GM12878 (cell line): ENCODE measurements at regions not wholly inside any gene's neighbourhood (a gene's known extent, or its start where the extent isn't known, plus 50 kb on each side); places are given as distances from the start of the nearest gene placed in this dataset.

Experiments used
- ATAC-seq: fragments of 200-7000 bp; cut with Tn5 transposase; 3 replicates; pipeline ENCODE4 v1.9.1; 2020; ENCODE audit warnings: mild to moderate bottlenecking, moderate library complexity
- BruUV-seq: library from RNA; stranded (reverse); fragments of 400-500 nt; replicated peaks from 2 replicates; lab custom pipeline; 2021; lab: Mats Ljungman, UMichigan
- CTCF ChIA-PET: fragments of 300-600 bp; sonication (Branson Sonifier 250); formaldehyde crosslinking; extraction: SDS; loops from one replicate; lab custom pipeline; 2021; ENCODE audit warnings: inconsistent platforms; lab: Yijun Ruan, JAX
- POLR2A ChIA-PET: fragments of 350-600 bp; formaldehyde crosslinking; extraction: SDS; loops from one replicate; lab custom pipeline; 2021; ENCODE audit warnings: inconsistent platforms; lab: Charles Lee
- RAD21 ChIA-PET: fragments of 300-600 bp; sonication (Branson Sonifier 250); formaldehyde crosslinking; loops from one replicate; lab custom pipeline; 2023; ENCODE audit warnings: antibody characterized with exemption; ENCODE audit not compliant: unreplicated experiment; lab: Charles Lee
- SMC1A ChIA-PET: fragments of 300-600 bp; sonication (Branson Sonifier 250); formaldehyde crosslinking; loops from one replicate; lab custom pipeline; 2023; ENCODE audit not compliant: unreplicated experiment, uncharacterized antibody; lab: Charles Lee
- DNase-seq: peaks from one replicate; pipeline ENCODE4 v3.0.0-alpha.2; 2011; ENCODE audit warnings: low read depth, low spot score
- FAIRE-seq: peaks from 3 replicates; lab custom pipeline; 2011; peaks lifted over from hg19 to GRCh38; lab: Jason Lieb, UNC
- H2AFZ ChIP-seq: 2 replicates; pipeline ENCODE4 v1.6.0; 2011; ENCODE audit warnings: low read depth, low read length, control low read depth; ENCODE audit not compliant: control insufficient read depth
- H3K27ac ChIP-seq: 2 replicates; pipeline ENCODE4 v1.5.1; 2011; ENCODE audit warnings: control low read depth; ENCODE audit not compliant: control insufficient read depth, insufficient read depth
- H3K27me3 ChIP-seq, 2 experiments: replicated peaks in 1 of 2; 2 replicates each; pipeline versions ENCODE4 v1.6.0 to v1.6.1; 2011; ENCODE audit warnings: low read length in 1 of 2; ENCODE audit not compliant: control insufficient read depth in 2 of 2, insufficient read depth in 2 of 2
- H3K36me3 ChIP-seq, 2 experiments: 2 replicates each; pipeline ENCODE4 v1.5.1; 2011; ENCODE audit warnings: low read length in 1 of 2; ENCODE audit not compliant: control insufficient read depth in 2 of 2, insufficient read depth in 2 of 2
- H3K4me1 ChIP-seq: 2 replicates; pipeline ENCODE4 v1.6.1; 2011; ENCODE audit warnings: mild to moderate bottlenecking, low read length, moderate library complexity, mixed read lengths; ENCODE audit not compliant: control insufficient read depth, insufficient read depth
- H3K4me2 ChIP-seq: 2 replicates; pipeline ENCODE4 v1.6.0; 2011; ENCODE audit warnings: control low read depth; ENCODE audit not compliant: control insufficient read depth, insufficient read depth
- H3K4me3 ChIP-seq: fragments of 200-600 bp; sonication (generic); 2 replicates; pipeline ENCODE4 v1.5.1; 2016
- H3K79me2 ChIP-seq: 2 replicates; pipeline ENCODE4 v1.6.0; 2011; ENCODE audit warnings: low read length; ENCODE audit not compliant: control insufficient read depth, insufficient read depth
- H3K9ac ChIP-seq: 2 replicates; pipeline ENCODE4 v1.8.0; 2011; ENCODE audit warnings: low read length, control low read depth, mixed read lengths; ENCODE audit not compliant: control insufficient read depth, insufficient read depth
- H3K9me3 ChIP-seq: replicated peaks from 3 replicates; pipeline ENCODE4 v1.5.1; 2011; ENCODE audit warnings: mild to moderate bottlenecking, low read length; ENCODE audit not compliant: control insufficient read depth, insufficient read depth
- H4K20me1 ChIP-seq: 2 replicates; pipeline ENCODE4 v1.6.0; 2011; ENCODE audit not compliant: control insufficient read depth, insufficient read depth
- ATF7 ChIP-seq: fragments of 450-650 bp; IDR thresholded peaks from 2 replicates; pipeline ENCODE4 v1.6.1; 2016; ENCODE audit warnings: low read depth, mild to moderate bottlenecking
- POLR2A ChIP-seq: IDR thresholded peaks from 2 replicates; pipeline ENCODE4 v1.6.1; 2011; ENCODE audit warnings: low read depth, mild to moderate bottlenecking, low read length
- RELB ChIP-seq: fragments of 450-650 bp; IDR thresholded peaks from 2 replicates; pipeline ENCODE4 v1.6.1; 2017; ENCODE audit warnings: low read depth, mild to moderate bottlenecking, moderate library complexity
- RFX5 ChIP-seq: IDR thresholded peaks from 2 replicates; pipeline ENCODE4 v1.6.1; 2011; ENCODE audit warnings: low read depth, low read length, improper control_type of control experiment
- SREBF2 ChIP-seq: IDR thresholded peaks from 2 replicates; pipeline ENCODE4 v1.6.1; 2012; ENCODE audit warnings: mild to moderate bottlenecking, low read length
- STAT1 ChIP-seq: fragments of 450-650 bp; conservative IDR thresholded peaks from 2 replicates; pipeline ENCODE4 v1.6.1; 2014; ENCODE audit warnings: antibody characterized with exemption, mild to moderate bottlenecking
- WGBS: methylation state at CpG from one replicate; pipeline ENCODE4 v1.1.6; 2016; ENCODE audit warnings: low lambda C conversion rate; ENCODE audit not compliant: insufficient replicate concordance, insufficient coverage; ENCODE audit errors: missing lambda C conversion rate; 5-methylcytosine and 5-hydroxymethylcytosine counted together
- in situ Hi-C: fragments of 300-500 bp; cut with MboI; formaldehyde crosslinking; loops from 9 replicates; pipeline ENCODE4 v1.14.3; 2018; ENCODE audit warnings: mixed read lengths
- intact Hi-C: fragments of 100-400 bp; cut with micrococcal nuclease; formaldehyde crosslinking; loops from one replicate; pipeline ENCODE4 v1.14.2; 2022; ENCODE audit not compliant: unreplicated experiment

GRCh38 chr6:109893606-109894005 is 84.5 kb upstream of the GPR6 start:
- Histone ChIP-seq H3K4me2 (no peak overlapping the region), H2AFZ (no peak overlapping the region)

GRCh38 chr6:109894181-109894580 is 83.9 kb upstream of the GPR6 start:
- H3K4me2 ChIP-seq: no peak overlapping the region
- H3K4me3 ChIP-seq: no peak overlapping the region
- ATAC-seq: peak; percentile 56
- no peaks in the 10 kb centered on the region for H3K36me3 ChIP-seq
- ChIA-PET CTCF (no interaction called here), POLR2A (no interaction called here), SMC1A (interaction anchor here (1.3 kb wide), 1 partner anchor 192 kb away, joined by 4 read pairs; no protein-coding TSS in a partner anchor), RAD21 (interaction anchor here (0.5 kb wide), 1 partner anchor 150 kb away, joined by 3 read pairs; no protein-coding TSS in a partner anchor)
- H3K79me2 ChIP-seq: no peaks in the 10 kb centered on the region
- BruUV-seq: no TSS peak
- TF ChIP-seq RELB (peak; percentile 11; the same call in 1 of the 2 replicates), STAT1 (no peak)
- H3K27ac ChIP-seq: no peak overlapping the region
- intact Hi-C loops: no loop called here
- no peaks in the 10 kb centered on the region for H3K4me1 ChIP-seq
- in situ Hi-C loops: no loop called here
- 72% methylated on average over 5 of the region's 5 CpGs for WGBS
- no peak overlapping the region for H2AFZ ChIP-seq
- FAIRE-seq: no peak
- H3K9ac ChIP-seq: no peak overlapping the region
- H3K27me3 ChIP-seq: no peaks in the 10 kb centered on the region; a peak in 1 of 4 replicates
- peak; percentile 17 for DNase-seq
- no peaks in the 10 kb centered on the region for H4K20me1 ChIP-seq
- H3K9me3 ChIP-seq: no peaks in the 10 kb centered on the region; the same call in 2 of the 3 replicates

More at GRCh38 chr6:109893606-109894005, 84.5 kb upstream of the GPR6 start:
- POLR2A ChIA-PET: no interaction called here
- 71% methylated on average over 4 of the region's 4 CpGs for WGBS
- no peak overlapping the region for H3K4me3 ChIP-seq
- no peaks in the 10 kb centered on the region; the same call in 2 of the 3 replicates for H3K9me3 ChIP-seq
- BruUV-seq: no TSS peak
- SMC1A ChIA-PET: interaction anchor here (1.3 kb wide), 1 partner anchor 192 kb away, joined by 4 read pairs; no protein-coding TSS in a partner anchor
- no peaks in the 10 kb centered on the region for H3K4me1 ChIP-seq
- no peak overlapping the region for H3K27ac ChIP-seq
- H4K20me1 ChIP-seq: no peaks in the 10 kb centered on the region
- no peak overlapping the region for H3K9ac ChIP-seq
- FAIRE-seq (no peak), ATAC-seq (no peak), DNase-seq (no peak)
- H3K36me3 ChIP-seq: no peaks in the 10 kb centered on the region
- in situ Hi-C loops: no loop called here
- CTCF ChIA-PET: interaction anchor here (1.8 kb wide), 1 partner anchor 145 kb away, joined by 9 read pairs; no protein-coding TSS in a partner anchor
- intact Hi-C loops: no loop called here
- no peaks in the 10 kb centered on the region; a peak in 1 of 4 replicates for H3K27me3 ChIP-seq
- no peak for TF ChIP-seq ATF7
- TF ChIP-seq SREBF2: no peak
- no peak for TF ChIP-seq POLR2A
- no peak for TF ChIP-seq RFX5
- H3K79me2 ChIP-seq: no peaks in the 10 kb centered on the region
- RAD21 ChIA-PET: interaction anchor here (0.5 kb wide), 1 partner anchor 151 kb away, joined by 3 read pairs; no protein-coding TSS in a partner anchor
